Body of pancreas (tissue), 4 donors: ENCODE measurements at regions not wholly inside any gene's neighbourhood (a gene's known extent, or its start where the extent isn't known, plus 50 kb on each side); places are given as distances from the start of the nearest gene placed in this dataset.

Experiments used
- ATAC-seq: fragments of 150-250 bp; one replicate; pipeline ENCODE4 v1.9.1; 2016
- DNase-seq, 4 donors: peaks; one replicate each; pipeline ENCODE4 v3.0.0-alpha.2; 2019
- H3K27ac ChIP-seq, 4 donors: fragments of 200-600 bp; sonication (generic); 1 replicate in 3 of 4; 2 replicates in 1 of 4; pipeline versions ENCODE4 v1.5.1 to v1.6.1; 2016 to 2019; ENCODE audit warnings: mild to moderate bottlenecking in 1 of 4, mixed read lengths in 1 of 4, moderate library complexity in 1 of 4
- H3K27me3 ChIP-seq, 2 donors: fragments of 200-600 bp; sonication (generic); one replicate each; pipeline ENCODE4 v1.6.0; 2016; ENCODE audit warnings: mild to moderate bottlenecking in 1 of 2
- H3K36me3 ChIP-seq, 2 donors: fragments of 200-600 bp; sonication (generic); replicated peaks in 1 of 2; 2 replicates each; pipeline ENCODE4 v1.5.1; 2016; ENCODE audit warnings: low read depth in 2 of 2; ENCODE audit not compliant: insufficient read depth in 1 of 2
- H3K4me1 ChIP-seq: fragments of 200-600 bp; sonication (generic); one replicate; pipeline ENCODE4 v1.6.0; 2016
- H3K4me3 ChIP-seq, 2 donors: fragments of 200-600 bp; sonication (generic); 1 replicate in 1 of 2; 2 replicates in 1 of 2; pipeline ENCODE4 v1.5.1; 2016 to 2019
- H3K9me3 ChIP-seq, 3 donors: fragments of 200-600 bp; sonication (generic); 1 replicate in 2 of 3; 2 replicates in 1 of 3; pipeline ENCODE4 v1.5.1; 2016
- POLR2A ChIP-seq, 3 donors: fragments of 450-650 bp; IDR thresholded peaks; one replicate each; pipeline ENCODE4 v1.6.1; 2016; ENCODE audit warnings: antibody characterized with exemption in 3 of 3, mild to moderate bottlenecking in 2 of 3
- WGBS, 2 donors: methylation state at CpG; one replicate each; pipeline ENCODE4 v1.1.5; 2017; 5-methylcytosine and 5-hydroxymethylcytosine counted together
- intact Hi-C: fragments of 100-400 bp; cut with DNase I; formaldehyde crosslinking; loops from one replicate; pipeline ENCODE4 v1.15.1; 2023
- TF ChIP-seq, protein P1 (sequence below), 7 experiments: fragments of 450-650 bp in 4 of 7; fragments of 200-600 bp in 3 of 7; sonication (generic) in 3 of 7; IDR thresholded peaks; one replicate each; pipeline ENCODE4 v1.5.1; 2016 to 2019; ENCODE audit warnings: antibody characterized with exemption in 7 of 7

DNA sequence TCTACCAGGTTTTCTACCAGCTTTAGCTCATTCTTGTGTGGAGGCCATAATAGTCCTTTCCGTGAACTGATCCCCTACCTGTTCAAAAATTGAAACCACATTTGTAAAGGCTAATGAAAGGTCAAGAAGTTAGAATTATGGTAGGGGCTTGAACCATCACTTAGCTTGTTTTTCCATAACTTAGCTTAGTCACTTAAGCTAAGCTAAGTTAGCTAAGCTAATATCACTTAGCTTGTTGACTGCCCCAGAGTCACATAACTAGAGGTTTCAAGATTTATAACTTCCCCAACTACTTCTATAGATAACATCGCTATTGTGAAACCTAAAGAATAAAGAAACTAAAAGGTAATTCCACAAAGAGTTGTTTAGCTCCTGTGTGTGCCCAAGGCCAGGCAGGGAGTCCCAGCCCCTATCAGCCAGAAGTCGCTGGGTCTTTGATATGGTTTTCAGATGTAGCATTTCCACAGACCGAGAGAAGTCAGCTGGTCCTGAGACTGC lies 131.8 kb downstream of the VEGFA start:
- H3K27ac ChIP-seq: no peak overlapping the region
- no peak for DNase-seq
- intact Hi-C loops: no loop called here
- ATAC-seq: no peak
- no peaks in the 10 kb centered on the region for H3K27me3 ChIP-seq
- 35 to 51% methylated on average over 4 of the region's 4 CpGs for WGBS, 2 donors
- TF ChIP-seq POLR2A (IDR thresholded peaks at IDR 0.05): no peak
- TF ChIP-seq, protein P1, sequence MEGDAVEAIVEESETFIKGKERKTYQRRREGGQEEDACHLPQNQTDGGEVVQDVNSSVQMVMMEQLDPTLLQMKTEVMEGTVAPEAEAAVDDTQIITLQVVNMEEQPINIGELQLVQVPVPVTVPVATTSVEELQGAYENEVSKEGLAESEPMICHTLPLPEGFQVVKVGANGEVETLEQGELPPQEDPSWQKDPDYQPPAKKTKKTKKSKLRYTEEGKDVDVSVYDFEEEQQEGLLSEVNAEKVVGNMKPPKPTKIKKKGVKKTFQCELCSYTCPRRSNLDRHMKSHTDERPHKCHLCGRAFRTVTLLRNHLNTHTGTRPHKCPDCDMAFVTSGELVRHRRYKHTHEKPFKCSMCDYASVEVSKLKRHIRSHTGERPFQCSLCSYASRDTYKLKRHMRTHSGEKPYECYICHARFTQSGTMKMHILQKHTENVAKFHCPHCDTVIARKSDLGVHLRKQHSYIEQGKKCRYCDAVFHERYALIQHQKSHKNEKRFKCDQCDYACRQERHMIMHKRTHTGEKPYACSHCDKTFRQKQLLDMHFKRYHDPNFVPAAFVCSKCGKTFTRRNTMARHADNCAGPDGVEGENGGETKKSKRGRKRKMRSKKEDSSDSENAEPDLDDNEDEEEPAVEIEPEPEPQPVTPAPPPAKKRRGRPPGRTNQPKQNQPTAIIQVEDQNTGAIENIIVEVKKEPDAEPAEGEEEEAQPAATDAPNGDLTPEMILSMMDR (IDR thresholded peaks at IDR 0.05): no peak
- H3K9me3 ChIP-seq: no peaks in the 10 kb centered on the region
- peaks cover 6% of the 10 kb centered on the region for H3K4me1 ChIP-seq
- H3K4me3 ChIP-seq: no peak overlapping the region
- no peaks in the 10 kb centered on the region for H3K36me3 ChIP-seq

DNA sequence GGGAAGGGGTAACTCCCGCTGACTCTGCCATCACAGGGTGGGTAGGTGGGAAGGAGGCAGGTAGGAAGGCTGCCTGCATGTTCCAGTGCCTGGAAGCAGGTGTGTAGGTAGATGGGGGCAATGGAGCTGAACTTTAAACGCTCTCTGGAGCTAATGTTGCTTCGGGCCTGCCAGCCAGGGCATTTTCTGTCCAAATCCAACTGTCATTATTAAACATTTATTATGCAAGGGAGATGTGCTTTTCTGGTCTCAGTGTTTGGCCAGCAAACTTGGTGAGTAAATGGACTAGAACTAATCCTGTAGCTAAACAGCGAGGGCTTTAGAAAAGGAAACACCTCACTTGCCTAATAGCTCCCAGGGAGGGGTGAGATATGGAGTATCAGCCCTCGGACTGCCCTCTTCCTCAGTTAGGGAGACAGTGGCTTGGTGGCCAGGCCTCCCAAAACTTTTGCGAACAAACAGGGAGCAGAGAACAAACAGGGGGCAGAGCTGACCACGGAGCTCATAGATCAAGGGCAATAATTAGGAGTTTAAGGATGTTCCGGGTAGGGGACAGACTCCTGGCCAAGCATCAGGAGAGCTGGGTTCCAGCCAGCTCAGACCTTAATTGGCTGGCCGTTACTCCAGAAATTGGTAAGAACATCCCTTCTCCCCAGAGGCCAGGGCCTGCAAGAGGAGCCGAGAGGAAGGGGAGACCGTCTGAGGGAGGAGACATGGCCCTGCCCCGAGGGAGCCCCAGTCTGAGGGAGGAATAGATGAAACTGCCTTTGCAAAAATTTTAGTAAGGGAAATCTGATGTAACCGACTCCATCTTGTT lies 131.1 kb downstream of the VEGFA start:
- no peaks in the 10 kb centered on the region for H3K27me3 ChIP-seq
- DNase-seq: no peak
- H3K4me3 ChIP-seq: no peak overlapping the region
- ATAC-seq: peak; percentile 51
- WGBS, 2 donors: 81 to 92% methylated on average over 12 to 13 of the region's 13 CpGs
- no peaks in the 10 kb centered on the region for H3K36me3 ChIP-seq
- H3K4me1 ChIP-seq: peaks cover 6% of the 10 kb centered on the region
- intact Hi-C loops: no loop called here
- TF ChIP-seq, protein P1 (IDR thresholded peaks at IDR 0.05): no peak
- TF ChIP-seq POLR2A (IDR thresholded peaks at IDR 0.05): no peak
- no peak overlapping the region for H3K27ac ChIP-seq
- H3K9me3 ChIP-seq: no peaks in the 10 kb centered on the region

DNA sequence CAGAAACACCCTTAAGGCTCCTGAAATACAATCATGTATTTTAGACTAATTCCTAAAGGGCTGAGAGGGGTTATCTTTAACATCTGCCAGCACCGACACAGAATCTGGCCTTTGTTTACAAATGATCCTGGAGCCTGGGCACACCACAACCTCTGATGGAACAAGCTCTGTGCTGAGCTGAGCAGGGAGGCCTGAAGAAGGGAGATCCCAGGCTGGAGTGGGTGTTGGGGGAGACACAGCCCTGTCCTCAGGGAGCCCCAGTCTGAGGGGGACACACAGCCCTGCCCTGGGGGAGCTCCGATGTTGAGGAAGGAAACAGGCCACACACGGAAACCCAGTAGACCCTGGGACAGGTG lies 130.5 kb downstream of the VEGFA start:
- TF ChIP-seq, protein P1 (IDR thresholded peaks at IDR 0.05): no peak
- no peak for TF ChIP-seq POLR2A (IDR thresholded peaks at IDR 0.05)
- intact Hi-C loops: no loop called here
- no peak overlapping the region for H3K4me3 ChIP-seq
- no peak overlapping the region for H3K27ac ChIP-seq
- H3K36me3 ChIP-seq: no peaks in the 10 kb centered on the region
- ATAC-seq: no peak
- WGBS, 2 donors: 67 to 70% methylated on average over 3 of the region's 3 CpGs
- DNase-seq: no peak
- no peaks in the 10 kb centered on the region for H3K9me3 ChIP-seq
- peaks cover 6% of the 10 kb centered on the region for H3K4me1 ChIP-seq
- no peaks in the 10 kb centered on the region for H3K27me3 ChIP-seq

DNA sequence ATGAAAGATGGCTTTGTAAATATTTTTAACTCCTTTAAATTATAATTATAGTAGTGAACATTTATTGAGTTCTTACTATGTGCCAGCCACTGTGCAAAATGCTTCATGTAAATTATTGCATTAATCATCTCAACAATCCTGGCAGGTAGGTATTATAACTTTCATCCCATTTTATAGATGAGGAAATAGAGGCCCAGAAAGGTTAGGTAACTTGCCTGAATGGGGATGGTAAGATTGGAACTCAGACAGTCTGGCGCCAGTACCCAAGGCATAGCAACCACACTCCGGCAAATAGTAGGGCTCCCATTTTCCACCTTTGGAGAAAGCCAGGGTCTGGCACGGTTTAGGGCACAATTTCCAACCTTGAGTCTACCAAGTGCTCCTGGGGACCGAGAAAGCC lies 129.8 kb downstream of the VEGFA start:
- peaks cover 6% of the 10 kb centered on the region for H3K4me1 ChIP-seq
- intact Hi-C loops: no loop called here
- H3K4me3 ChIP-seq: no peak overlapping the region
- TF ChIP-seq, protein P1 (IDR thresholded peaks at IDR 0.05): no peak
- no peak for TF ChIP-seq POLR2A (IDR thresholded peaks at IDR 0.05)
- no peak for ATAC-seq
- no peaks in the 10 kb centered on the region for H3K36me3 ChIP-seq
- no peaks in the 10 kb centered on the region for H3K27me3 ChIP-seq
- no peak overlapping the region for H3K27ac ChIP-seq
- WGBS, 2 donors: 91 to 96% methylated on average over 4 of the region's 4 CpGs
- DNase-seq: no peak
- H3K9me3 ChIP-seq: no peaks in the 10 kb centered on the region
